PC-9 (cell line): ENCODE measurements at regions not wholly inside any gene's neighbourhood (a gene's known extent, or its start where the extent isn't known, plus 50 kb on each side); places are given as distances from the start of the nearest gene placed in this dataset.

Experiments used
- EZH2 ChIP-seq: fragments of 200-600 bp; sonication (generic); IDR thresholded peaks from 2 replicates; pipeline ENCODE4 v1.8.0; 2017; ENCODE audit warnings: antibody characterized with exemption, low read depth
- TF ChIP-seq, protein P1 (sequence below): fragments of 200-600 bp; sonication (generic); conservative IDR thresholded peaks from 2 replicates; pipeline ENCODE4 v1.6.1; 2017; ENCODE audit warnings: mixed run types, antibody characterized with exemption, mild to moderate bottlenecking, moderate library complexity

DNA sequence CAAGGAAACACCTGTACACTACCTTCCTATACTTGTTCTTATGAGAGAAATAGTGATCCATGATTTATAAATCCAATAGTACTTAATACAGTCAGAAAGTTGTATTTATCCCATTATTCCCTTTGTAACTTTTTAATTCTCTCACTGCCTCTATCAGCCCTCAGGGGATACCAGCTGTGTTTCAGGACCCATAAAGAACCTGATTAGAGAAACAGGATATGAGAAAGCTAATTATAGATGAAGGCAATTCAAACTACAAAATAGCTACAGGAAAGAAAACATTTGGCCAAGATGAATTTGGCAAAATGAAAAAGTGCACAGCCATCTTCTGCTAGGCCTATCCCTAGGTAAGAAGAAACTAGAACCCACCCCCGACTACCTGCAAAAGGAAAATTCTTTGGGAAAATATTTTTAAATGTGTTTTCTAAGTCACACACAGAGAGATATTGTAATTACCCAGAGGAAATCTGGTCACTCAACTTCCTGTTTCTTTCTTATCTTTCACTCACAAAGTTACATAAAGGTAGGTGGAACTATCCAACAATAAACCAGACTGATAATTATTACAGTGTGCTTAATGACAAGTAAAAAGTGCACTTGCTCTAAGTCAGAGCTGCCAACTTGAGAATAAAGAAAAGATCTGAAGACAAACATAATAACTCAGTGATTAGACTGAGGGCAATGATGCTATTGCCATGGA lies 836.5 kb upstream of the HTR2C start:
- TF ChIP-seq, protein P1, sequence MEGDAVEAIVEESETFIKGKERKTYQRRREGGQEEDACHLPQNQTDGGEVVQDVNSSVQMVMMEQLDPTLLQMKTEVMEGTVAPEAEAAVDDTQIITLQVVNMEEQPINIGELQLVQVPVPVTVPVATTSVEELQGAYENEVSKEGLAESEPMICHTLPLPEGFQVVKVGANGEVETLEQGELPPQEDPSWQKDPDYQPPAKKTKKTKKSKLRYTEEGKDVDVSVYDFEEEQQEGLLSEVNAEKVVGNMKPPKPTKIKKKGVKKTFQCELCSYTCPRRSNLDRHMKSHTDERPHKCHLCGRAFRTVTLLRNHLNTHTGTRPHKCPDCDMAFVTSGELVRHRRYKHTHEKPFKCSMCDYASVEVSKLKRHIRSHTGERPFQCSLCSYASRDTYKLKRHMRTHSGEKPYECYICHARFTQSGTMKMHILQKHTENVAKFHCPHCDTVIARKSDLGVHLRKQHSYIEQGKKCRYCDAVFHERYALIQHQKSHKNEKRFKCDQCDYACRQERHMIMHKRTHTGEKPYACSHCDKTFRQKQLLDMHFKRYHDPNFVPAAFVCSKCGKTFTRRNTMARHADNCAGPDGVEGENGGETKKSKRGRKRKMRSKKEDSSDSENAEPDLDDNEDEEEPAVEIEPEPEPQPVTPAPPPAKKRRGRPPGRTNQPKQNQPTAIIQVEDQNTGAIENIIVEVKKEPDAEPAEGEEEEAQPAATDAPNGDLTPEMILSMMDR: no peak
- no peak for TF ChIP-seq EZH2
